ENCODE measurements at regions not wholly inside any gene's neighbourhood (a gene's known extent, or its start where the extent isn't known, plus 50 kb on each side); places are given as distances from the start of the nearest gene placed in this dataset.

DNA sequence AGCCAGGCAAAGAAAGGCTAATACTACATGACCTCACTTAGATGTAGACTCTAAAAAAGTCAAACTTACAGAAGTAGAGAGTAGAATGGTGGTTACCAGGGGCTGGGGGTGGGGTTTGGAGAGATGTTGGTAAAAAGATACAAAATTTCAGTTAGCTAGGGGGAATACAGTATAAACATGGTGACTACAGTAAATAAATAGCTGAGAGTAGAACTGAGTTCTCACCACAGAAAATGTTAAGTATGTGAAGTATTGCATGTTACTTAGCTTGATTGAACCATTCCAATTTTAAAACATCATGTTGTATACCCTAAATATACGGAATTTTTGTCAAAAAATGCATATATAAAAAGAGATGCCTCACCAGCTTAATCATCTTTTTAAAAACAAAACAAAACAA is 67.5 kb upstream of the DOCK9 start:
- no peak for TF ChIP-seq CTCF (IDR thresholded peaks at IDR 0.05; ENCODE audit: low read depth, low read length)
- no peak for TF ChIP-seq EZH2phosphoT487 (IDR thresholded peaks at IDR 0.05; ENCODE audit: low read depth)

Data from OCI-LY3 (cell line).